ENCODE measurements at regions not wholly inside any gene's neighbourhood (a gene's known extent, or its start where the extent isn't known, plus 50 kb on each side); places are given as distances from the start of the nearest gene placed in this dataset.

DNA sequence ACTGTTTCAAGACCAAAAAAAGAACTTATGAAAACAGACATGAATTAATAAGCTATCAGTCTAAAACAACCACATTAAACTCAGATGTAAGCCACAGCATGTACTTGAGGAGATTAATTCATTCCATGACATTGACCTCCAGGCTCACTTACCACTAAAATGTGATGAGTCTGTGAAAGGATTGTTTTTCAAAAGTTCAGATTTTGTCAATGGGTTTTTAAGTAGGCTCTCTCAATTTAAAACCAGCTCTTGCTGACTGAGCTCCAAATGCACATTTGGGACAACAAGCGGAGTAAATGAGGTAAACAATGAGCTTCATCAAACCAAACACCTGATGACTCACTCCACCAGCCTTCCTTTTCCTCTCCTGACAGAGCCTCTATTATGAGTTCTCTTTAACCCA, 197.0 kb downstream of the SIM1 start:
- no peak for DNase-seq

DNA sequence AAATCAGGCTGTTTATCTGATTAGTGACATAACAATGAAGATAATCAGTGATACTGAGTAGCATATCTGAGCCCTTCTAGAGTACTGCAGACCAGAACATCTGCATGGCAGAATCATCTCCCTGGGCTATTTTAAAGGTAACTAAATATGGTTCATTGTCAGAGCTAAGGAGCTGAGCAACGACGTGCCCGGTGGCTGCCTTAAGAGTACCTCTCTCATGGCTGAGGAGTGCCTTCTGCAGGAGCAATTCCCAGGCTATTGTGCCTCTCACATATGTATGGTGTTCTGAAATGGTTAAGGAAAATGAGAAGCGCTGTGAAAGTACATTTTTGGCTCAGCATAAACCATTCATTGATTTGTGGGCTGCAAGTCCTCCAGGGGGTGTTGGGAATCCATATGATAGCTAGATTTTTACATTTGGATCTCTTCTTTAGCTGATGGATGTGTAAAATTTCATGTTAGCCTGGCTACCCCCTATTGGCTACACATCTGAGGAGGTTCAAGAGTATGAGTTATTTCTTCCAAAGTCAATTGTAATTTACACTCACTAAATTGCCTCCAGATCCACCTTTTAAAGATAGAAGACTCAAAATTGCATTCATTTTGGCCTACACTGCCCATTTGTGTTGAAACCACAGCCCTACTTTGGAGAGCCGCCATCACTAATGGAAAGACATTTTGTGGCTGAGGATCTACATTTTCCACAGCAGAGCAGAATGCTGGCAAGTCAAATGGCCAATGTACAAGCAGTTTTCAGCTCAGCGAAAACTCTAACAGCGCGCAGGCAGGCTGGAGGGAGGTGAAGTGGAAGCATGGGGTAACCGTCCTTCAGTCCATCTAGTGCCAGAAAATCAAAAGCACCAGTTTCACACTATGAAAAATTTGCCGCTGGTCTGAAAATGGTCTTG, 198.0 kb downstream of the SIM1 start:
- DNase-seq, result no peak

DNA sequence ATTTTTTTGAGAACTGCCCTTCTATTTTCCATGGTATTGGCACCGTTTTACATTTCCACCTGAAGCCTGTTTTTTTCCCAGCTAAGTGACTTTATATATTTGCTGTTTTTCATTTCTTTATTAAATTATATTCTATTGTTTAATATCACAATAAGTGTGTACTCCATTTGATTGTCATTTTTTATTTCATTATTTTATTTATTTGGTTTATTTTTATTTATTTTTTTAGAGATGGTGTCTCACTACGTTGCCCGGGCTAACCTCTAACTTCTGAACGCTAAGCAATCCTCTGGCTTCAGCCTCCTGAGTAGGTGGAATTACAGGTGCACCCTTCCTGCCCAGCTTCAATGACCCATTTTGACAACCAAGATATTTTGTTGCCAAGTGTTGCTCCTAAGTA, 202.6 kb downstream of the SIM1 start:
- no peak for DNase-seq

DNA sequence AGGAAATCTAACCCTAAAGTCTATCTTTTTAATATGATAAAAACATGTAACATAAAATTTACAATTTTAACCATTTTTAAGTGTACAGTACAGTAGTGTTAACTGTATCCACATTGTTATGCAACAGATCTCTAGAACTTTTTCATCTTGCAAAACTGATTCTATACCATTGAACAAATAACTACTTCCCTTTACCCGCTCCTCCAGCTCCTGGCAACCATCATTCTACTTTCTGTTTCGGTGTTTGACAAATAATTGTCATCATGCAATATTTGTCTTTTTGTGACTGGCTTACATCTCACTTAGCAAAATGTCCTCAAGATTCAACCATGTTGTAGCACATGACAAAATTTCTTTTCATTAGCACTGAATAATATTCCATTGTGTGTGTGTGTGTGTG, 203.2 kb downstream of the SIM1 start:
- no peak for DNase-seq

DNA sequence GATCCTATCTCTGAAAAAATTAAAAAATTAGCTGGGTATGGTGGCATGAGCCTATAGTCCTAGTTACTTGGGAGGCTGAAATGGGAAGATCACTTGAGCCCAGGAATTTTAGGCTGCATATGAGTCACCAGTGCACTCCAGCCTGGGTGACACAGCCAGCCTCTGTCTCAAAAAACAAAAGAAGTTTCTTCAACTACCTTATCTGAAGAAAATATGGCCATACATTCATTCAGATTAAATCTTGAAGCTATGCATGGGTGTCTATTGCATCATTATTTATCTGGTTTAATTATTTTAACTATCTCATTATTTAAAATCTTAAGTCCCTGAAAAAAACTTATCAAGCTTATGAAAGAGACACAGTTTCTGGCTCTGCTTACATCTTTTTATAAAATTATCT, 204.1 kb downstream of the SIM1 start:
- DNase-seq, result no peak

DNA sequence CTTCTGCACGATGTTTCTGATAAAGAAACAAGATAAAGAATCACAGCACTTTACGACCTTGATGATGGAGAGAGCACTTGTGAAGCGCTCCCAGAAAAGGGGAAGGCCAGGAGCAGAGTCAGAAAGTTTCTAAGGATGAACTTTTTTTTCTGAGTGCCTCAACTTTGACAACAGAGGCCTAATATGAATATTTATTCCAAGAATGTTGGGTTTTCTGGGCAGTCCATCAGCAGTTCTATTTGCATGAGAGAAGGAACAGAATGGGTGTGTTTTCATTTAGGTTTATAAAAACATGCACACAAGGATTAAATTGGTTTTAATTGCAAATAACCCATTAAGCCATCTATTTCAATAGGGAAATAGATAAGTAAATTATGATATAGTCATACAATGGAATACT, 204.9 kb downstream of the SIM1 start:
- DNase-seq, result no peak

DNA sequence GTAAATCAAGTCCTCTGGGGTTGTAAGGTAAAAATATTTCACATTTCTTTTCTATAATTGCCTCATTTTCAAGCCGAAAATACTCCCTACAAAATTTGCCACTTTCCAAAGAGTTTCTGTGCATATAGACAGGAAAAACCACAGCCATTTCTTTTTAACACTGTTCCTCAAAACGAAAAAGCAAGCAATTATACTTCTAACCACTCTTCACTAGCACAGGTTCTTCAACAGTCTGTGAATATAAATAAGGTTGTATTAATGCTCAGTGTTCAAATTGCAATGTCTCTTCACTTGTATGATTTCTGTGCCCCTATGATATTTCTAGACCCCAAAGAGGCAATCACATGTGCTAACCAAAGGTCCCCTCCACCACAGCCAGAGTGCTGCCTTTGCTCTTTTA, 206.0 kb downstream of the SIM1 start:
- DNase-seq, result no peak

DNA sequence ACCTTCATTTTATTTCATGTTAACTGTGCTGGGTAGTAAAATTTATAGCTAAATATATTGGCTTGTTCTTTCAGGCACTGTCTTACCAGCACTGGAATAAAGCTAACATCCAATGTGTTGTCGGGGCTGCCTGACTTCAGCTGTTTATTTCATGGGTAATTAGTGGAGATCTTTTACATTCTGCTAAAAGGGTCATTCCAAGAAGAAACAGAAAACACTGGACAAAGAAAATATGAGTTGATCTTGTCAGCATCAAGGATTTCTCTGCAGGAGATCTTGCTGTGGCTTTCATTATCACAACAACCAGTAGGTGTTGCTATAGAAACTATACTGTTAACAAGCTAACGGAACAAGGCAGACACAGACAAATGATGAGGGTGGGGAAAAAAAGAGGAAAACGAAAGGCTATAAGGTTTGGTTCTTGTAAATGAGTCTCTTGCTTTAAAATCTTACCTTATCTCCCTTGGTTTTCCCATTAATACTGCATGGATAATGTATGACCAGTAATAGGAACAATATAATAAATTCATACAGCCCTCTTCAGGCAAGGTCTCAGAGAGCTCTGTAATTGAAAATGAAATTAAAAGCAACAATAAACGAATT, 206.8 kb downstream of the SIM1 start:
- no peak for DNase-seq

DNA sequence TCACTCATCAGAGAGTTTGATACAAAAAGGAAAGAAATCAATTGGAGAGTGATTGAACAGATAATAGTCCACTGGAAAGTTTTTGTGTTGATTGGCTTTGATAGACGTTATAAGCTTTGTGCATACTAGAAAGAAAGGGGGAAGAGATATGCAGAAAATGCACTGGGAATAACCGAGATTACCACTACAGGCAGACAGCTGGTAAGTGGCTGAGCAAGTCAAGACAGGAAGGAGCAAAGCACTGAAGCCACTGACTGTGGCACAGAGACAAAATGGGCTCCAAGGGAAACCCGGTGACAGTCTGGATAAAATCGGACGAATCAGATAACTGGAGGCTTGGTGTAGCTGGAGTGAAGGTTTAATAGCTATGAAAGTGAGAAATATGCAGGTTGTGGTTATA, 209.0 kb downstream of the SIM1 start:
- DNase-seq, result no peak

DNA sequence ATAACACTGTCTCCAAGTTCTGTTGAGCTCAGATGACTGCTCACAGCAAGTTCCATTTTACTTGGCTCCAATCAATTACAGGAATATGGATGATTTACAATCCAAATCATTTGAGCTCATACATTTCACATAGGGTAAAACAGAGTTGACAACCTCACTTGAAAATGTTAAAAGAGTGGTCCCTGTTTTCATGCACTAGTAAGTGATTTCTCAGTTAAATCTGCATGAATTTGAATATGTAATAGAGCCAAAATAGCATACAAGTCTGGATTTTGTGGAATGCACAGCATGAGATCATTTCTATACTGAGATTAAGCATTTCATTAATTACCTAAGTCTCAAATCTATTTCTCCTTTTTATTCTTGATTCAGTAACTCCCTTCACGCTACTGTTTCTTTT, 217.6 kb downstream of the SIM1 start:
- DNase-seq, result no peak

DNA sequence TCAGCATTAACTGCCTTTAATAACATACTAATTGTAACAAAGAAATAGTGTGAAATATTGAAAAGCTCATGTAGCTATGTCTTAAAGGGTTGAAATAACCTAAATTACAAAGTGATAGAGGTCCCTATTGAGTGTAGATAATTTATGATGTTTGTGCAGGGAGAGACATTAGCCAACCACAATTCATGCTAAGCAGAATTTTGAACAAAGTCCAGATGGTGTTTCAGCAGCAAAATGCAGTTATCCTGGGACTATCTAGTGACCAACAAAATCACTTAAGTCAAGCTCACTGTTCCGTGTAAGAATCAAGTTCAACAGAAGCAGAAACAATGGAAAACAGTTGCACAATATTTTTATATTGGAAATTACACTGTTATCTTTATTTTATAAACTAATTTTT, 218.5 kb downstream of the SIM1 start:
- DNase-seq, result no peak

DNA sequence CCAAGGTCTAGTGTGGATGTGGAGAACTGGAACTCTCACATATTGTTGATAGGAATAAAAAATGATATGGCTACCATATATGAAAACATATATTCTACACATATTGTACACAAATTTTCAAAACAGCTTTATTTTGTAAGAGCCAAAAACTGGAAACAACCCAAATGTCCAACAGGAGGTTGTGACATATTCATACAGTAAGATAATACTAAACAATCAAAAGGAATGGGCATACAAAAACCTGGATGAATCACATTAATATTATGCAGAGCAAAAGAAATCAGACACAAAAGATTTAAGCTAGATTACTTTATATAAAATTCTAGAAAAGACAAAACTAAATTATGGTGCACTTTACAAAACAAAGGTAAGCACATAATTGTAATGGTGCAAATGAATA, 223.9 kb downstream of the SIM1 start:
- no peak for DNase-seq

DNA sequence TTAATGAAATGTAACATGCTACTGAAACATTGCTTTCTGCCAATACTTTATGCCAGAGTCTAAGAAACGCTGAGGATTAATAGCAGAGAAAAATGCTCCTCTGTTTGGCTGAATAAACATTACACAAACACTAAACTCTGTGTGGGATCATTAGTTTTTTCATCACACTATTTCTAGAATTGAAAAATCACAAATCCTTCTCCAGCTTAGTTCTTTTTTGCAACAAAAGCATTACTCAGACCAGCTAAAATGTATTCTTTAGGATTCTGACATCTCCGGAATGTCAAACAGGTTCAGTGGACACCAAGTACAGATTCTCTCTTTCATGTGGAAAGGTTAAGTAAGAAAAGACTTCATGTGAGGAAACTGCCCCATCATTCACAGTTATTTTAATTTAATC, 226.9 kb downstream of the SIM1 start:
- DNase-seq, result no peak

DNA sequence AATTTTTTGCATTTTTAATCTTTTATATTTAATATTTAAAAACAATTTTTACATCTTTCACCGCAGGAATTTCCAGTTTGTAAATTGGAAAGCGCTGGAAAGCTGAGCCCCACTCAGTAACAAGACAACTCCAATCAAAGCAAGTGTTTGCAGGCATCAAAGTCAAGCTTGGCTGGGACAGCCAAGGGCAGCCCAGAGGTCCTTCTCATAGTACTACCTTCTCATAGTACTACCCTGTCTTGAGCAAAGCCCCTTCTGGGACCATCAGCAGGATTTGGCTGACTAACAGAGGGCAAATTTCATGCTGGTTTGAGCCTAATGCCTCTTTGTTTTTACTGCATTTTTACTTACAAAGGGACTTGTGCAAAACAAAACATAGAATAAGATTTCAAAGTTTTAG, 228.3 kb downstream of the SIM1 start:
- DNase-seq, result no peak

DNA sequence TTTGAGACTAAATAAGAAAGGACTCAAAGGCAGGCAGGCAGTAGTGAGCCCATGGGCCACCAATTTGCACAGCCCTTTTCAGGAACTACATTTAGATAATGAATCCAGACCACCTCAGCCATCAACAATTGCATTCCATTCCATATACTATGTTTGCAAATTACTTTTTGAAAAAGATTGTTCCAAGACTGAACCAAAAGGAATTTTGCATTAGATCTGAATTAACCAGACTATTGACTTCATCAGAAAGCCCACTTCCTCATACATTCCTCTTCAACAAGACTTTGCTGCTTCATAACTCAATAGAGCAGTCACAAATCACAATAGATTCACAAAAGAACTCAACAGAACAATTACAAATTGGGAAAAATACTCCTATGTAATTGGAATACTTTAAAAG, 229.1 kb downstream of the SIM1 start:
- DNase-seq, result no peak

DNA sequence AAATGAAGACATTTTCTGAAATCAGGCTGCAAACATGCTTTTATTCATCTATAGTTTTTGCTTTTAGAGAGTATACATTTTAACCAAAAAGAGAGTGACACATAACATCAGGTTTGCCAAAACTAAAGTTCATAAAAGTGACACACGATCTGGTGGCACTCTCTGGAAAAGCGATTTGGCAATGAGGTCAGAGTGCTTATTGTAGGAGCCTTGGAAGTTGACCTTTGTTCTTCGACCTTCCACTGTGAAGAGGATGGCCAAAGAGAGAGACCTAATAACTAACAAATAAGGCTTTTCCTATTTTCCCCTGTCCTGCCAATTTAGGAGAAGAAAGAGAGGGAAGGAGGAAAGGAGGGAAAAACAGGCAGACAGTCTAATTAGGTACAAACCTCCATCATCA, 230.1 kb downstream of the SIM1 start:
- DNase-seq, result no peak

DNA sequence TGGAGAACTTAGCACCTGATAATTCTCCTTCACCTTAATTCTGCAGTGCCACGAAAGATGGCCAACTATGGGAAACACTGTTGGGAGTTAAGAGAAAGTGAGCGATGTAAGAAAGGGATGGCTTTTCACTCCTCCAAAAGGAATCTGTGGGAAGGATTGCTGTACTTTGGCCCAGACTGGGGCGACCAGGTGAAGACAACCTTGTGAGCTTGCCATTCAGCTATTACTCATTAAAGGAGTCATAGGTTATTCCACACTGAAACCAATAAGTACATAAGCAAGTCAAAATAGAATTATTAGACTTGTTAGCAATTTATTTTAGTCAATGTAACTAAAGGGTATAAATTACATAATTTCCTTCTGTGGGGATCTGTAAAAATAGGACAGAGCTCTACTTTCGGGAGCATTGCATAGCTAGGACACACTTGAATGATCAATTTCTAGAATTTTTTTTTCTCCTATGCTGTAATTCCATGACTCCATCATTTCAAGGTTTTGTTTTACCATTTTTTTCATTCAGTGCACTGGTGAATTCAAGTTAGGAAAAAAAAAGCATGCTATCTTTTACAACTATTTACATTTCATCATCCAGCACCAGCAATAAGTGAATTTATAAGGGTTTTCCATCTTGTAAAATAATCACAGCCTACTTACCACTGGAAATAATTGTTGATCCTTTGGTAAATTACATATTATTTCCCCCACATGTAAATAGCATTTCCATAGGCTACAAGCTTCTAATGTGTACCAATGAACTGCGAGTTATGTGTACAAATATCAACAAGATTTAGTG, 231.7 kb downstream of the SIM1 start:
- no peak for DNase-seq

DNA sequence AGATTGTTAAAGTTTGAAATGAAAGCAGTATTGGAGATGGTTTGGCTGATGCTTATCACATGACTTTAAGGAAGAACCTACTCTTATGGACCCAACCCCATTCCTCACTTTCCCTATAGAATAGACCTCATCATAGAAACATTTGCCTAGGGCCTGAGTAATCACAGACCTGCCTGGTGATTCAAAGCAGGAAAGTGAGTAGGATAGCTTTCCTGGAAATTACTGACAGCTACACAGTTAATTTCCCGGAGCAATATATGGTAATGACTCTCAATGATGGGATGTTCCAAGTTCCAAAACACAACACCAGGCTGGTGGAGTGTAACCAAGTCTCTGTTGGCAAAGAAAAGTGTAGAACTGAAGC, 233.8 kb downstream of the SIM1 start:
- no peak for DNase-seq

DNA sequence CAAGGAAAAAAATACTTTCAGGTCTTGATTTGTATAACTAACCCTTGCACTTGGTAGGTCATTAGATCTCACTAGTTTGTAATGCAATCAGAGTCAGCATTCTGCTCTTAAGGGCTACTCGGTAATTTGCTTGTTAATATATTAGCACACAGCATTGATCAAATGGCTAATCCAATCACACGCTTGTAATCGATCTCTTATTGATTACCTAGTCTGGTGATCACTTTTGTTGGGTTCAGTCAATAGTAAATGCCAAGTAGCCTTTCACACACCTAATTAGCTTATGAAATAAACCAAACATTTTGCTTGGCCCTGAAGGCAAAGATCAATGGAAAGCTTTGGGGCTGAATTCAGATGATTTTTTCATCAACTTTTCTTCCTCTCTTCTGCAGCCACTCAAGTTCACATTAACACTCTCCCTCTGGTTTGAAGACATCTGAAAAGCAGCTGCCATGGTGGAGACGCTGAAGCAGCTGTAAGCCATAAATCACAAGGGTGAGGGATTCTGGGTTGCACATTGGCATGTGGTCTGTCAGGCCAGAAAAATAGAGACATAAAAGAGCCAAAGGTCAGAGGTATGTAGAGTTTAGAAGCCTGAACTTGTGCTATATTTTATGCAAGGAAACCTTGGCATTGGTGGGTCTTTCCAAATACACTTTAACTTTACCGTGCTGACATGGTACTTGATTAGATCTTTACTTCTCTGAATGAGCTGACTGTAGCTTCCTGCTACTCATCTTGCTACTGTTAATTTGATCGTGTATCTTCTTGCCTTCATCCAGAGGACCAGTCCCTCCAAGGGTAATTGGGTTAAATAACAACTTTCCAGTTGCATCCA, 234.4 kb downstream of the SIM1 start:
- DNase-seq, result no peak

DNA sequence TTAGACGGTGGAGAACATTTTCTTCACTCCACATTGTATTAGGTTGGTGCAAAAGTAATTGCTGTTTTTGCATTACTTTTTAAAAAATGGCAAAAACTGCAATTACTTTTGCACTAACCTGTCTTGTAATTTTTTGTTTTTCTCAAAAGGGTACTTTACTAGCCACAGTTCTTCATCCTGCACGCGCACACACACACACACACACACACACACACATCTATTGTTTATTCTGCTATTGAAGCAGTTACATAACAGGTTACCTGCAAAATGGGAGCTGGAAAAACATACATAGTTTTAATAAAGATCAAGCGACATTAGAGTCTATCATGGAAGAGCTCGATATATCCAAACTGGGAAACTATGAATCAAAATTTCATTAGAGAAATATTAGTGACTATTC, 235.2 kb downstream of the SIM1 start:
- DNase-seq, result no peak

DNA sequence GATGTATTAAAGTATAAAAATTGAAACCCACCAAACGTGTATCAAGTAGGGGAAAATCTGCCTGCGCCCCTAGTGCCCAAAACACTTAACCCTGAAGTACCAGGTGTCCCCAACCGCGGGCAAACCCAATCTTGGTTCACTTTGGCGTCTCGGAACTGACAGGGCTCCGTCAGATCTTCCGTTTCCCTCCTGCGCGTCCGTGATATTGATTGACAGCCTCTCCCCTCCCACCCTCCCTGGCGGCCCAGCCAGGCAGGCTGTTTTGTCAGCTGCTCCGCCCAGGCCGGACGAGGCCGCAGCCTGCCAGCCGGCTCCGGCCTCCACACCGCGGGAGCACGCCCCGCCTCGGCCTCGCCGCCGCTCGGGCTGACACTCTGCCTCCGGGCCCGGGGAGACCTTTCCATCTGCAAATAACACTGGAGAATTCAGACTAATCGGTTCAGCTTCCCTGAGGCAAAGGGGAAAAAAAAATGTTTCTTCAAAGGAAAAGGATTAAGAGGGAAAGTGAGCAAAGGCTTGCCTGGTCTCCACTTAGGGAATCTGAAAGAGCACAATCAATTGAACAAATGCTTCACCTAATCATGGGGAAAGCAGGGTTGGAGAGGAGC, 234.9 kb upstream of the MCHR2 start:
- no peak for DNase-seq

DNA sequence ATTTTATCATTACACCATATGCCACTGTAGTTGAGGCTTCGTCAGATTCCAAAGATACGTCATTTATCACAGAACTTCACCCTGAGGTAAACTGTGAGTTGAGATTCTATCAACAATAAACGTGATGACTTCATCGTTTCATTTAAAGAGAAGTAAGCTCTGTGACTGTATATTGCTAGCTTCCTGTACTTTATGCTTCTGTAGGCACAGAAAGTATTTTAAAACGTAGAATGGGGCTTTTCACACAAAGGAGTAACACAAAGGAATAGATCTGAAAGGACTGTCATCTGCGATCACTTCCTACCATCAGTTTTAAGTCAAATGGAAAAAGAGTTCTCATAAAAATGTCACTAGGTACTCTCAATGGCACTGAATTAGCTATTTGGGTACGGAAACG, 234.4 kb upstream of the MCHR2 start:
- no peak for DNase-seq

DNA sequence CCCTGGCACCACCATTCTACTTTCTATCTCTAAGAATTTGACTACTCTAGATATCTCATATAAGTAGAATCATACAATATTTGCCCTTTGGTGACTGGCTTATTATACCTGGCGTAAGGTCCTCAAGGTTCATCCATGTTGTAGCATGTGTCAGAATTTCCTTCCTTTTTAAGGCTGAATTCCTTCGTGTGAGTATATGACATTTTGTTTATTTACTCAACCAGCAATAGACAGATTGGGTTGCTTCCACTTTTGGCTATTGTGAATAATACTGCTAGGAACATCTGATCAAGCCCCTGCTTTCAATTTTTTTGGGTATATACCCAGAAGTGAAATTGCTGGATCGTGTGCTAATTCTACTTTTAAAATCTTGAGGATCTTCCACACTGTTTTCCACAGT, 232.8 kb upstream of the MCHR2 start:
- no peak for DNase-seq
